ENCODE measurements at regions not wholly inside any gene's neighbourhood (a gene's known extent, or its start where the extent isn't known, plus 50 kb on each side); places are given as distances from the start of the nearest gene placed in this dataset.
A peak's percentile ranks its signal among the peaks of the same experiment; 100 is the strongest.
"Not testable (repeated sequence)": the region's sequence is repeated elsewhere in the genome, so short reads cannot be mapped to it uniquely, and the experiment has no call there.

- no peak for DNase-seq
Observed at GRCh38 chr5:62041156-62041756, 264.8 kb upstream of the KIF2A start.

- DNase-seq: no peak
Observed at GRCh38 chr5:62042007-62042406, 264.0 kb upstream of the KIF2A start.

DNA sequence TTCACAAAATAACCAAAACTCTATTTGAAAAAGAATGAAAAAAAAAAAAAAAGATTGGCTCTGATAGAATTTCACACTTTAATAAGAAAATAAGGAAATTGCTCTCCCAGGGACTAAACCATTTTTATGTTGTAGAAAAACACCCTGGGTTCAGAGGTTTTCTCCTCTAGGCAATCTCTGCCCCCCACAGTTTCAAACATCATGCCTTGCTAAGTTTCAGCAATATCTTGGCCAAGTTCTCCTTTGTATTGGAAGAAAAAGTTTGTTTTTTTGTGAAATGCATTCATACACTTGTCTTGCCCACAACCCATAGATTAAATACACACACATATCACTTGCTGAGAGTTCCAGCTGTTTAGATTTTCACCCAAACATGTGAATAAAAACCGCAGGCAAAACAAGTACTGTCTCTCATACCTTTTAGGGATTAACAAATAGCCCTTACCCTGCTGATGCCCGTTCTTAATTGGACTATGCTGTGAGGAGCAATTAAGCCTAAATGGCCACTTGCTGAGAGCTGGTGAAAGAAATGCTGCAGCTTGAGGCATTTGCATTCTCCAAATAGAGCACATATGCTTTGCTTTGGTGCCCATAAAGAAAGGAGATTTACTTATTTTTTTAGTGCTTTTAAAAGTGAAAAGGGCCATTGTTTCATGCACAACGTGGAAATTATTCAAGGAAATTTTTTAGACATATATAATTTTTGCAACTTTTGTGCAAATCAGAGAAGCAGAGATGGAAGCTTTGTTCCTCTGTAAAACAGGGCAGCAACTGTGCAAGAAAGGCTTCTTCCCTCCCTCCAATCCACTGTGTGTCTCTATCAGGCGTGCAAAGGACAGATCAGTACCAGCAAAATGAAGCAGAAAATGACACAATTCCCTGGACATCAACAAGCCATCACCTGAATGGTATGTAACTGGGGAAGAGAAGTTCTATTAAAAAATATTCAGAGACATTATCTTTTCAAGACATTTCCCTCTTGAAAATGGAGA is 262.4 kb upstream of the KIF2A start:
- DNase-seq: no peak

DNA sequence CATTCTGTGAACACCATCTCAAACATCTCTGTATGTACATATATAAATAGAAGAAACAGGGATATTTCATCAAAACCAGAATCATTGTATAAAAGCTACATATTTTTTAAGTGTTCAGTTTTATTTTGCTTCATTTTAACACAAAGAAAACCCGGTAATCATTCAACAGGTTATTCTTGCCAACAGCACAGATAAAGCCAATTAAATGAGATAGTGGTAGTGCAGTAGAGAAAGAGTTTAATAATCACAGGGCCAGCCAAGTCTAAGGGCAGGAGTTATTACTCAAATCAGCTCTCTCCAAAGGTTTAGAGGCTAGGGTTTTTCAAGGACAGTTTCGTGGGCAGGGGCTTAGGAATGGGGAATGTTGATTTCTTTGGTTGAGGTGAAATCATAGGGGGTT is 261.0 kb upstream of the KIF2A start:
- no peak for DNase-seq

GRCh38 chr5:62046191-62046590 is 259.8 kb upstream of the KIF2A start:
- no peak for DNase-seq

- no peak for DNase-seq
Observed at GRCh38 chr5:62051747-62052146, 254.3 kb upstream of the KIF2A start.

DNA sequence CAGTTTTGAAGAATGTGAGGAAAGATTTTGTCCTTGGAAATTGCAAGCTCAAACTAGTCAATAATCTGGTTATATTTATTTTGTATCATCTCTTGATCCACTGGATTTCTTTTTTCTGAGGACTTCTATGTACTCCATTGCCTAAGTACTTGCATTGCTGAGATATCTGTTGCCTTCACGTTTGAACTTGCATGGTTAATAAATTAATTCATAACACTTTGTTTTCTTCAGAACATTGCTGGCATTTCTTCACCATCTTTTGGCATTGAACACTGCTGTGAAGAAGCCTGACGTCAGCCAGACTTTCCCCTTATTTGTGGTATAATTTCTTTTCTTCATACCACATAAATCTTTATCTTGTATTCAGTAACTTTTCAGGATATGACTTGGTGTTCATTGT is 246.0 kb upstream of the KIF2A start:
- DNase-seq: no peak

- no peak for DNase-seq
Observed at GRCh38 chr5:62065050-62065449, 241.0 kb upstream of the KIF2A start.

DNA sequence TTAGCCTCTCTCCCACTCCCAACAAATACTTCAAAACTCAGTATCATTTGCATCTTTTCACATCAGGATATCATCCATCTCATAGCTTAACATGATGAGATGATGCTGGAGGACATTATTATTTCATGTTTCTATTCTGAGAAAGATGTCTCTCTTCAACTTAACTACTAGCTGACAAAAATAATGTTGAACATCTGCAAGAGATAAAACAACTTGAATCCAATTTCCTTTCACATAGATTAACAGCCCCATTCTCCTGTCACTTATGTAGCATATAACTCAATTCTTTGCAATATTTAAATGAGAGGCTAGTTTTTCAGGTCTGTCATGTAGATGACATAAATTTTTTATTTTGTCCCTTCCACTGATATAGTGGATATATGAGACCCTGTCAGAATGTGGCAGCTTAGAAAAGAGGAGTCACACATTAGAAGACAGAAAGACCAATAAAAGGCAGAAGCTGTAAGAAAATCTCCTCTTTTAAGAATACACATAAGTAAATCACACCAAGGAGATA is 239.2 kb upstream of the KIF2A start:
- DNase-seq: no peak

DNA sequence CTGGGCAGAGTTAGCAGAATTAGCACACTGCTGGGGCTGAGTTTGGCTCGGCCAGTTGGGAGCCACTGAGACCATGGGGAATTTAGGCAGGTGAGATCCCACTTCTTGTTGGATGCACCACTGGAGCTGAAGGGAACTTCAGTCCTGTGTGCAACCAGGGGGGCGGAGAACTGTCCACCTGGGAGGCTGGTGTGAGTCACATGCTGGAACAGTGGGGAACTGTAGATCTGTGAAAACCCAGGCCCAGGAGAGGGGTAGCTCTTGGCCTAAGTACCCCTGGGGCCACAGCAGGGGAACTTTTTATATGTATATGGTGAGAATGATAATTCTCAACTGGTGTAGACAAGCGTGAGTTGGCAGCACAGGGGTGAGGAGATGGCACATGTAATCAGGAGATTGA is 237.5 kb upstream of the KIF2A start:
- DNase-seq: no peak

GRCh38 chr5:62077387-62077786 is 228.6 kb upstream of the KIF2A start:
- no peak for DNase-seq

DNA sequence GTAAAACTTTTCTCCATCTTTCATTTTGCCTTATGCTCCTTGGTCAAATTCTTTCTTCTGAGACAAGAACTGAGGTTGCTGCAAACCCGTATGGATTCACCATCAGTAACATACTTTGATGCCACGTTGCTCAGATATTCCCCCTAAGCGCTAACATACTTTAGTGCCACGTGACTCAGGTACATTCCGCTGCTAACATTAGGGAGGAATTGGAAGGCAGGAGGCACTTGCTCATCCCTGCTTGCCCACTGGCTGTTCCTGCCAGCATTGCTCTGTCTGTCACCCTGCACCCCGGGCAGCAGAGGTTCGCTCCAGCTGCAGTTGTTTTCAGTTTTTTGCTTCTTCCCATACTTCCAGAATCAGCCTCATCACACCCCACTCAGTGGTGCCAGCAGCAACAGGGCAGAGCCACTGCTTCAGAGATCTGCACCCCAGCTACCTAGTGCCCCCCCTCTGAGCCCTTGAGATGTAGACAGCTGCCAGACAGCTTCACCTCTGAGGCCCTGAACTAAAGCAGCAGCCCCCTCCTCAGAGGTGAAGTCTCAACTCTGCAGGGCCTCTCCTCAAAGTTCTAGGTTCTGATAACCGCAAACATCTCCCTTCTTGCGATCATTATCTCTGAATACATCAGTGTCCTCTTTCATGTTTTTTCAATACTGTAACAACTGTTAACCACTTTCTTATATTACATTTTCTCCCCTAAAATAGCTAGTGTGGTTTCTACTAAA is 228.0 kb upstream of the KIF2A start:
- DNase-seq: no peak

GRCh38 chr5:62082370-62082801 is 223.6 kb upstream of the KIF2A start:
- no peak for DNase-seq

GRCh38 chr5:62083247-62083646 is 222.8 kb upstream of the KIF2A start:
- no peak for DNase-seq

DNA sequence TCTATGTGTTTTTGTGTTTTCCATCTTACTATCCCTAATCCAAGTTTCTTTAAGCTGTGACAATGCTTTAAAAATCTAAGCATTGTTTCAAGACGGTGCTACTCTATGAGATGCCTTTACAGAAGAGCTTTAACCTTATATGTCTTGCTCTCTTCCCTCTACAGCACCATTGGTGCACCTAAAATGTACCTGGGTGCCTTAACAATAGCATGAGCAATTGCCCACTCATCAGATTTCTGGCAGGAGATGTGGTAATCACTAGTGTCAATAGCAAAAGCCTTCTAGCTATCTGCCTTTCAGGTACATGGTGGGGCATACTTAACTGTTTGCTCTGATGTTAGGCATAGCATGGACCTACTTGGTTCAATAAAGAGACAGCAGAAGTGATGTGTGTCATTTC is 222.3 kb upstream of the KIF2A start:
- no peak for DNase-seq

- peak in 1 of 14 donors; percentile 4 for DNase-seq
Observed at GRCh38 chr5:62084391-62084790, 221.6 kb upstream of the KIF2A start.

DNA sequence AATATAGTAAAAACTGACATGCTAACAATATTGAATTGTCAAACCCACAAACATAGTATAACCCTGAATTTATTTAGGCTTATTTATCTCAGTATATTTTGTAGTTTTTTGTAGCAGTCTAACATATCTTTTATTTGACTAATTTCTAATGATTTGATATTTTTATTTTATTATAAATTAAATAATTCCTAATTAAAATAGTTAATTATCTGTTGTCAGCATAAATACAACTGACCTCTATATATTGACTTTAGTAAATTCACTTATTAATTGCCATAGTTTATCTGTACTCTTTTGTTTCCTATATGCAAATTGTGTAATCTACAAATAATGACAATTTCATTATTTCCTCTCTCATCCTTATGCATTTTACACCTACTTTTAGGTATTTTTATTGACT is 215.1 kb upstream of the KIF2A start:
- DNase-seq: no peak

- no peak for DNase-seq
Observed at GRCh38 chr5:62093411-62093810, 212.6 kb upstream of the KIF2A start.

- DNase-seq: peak in 5 of 14 donors; percentile 1 to 41 (median 12)
Observed at GRCh38 chr5:62093976-62094375, 212.0 kb upstream of the KIF2A start.

DNA sequence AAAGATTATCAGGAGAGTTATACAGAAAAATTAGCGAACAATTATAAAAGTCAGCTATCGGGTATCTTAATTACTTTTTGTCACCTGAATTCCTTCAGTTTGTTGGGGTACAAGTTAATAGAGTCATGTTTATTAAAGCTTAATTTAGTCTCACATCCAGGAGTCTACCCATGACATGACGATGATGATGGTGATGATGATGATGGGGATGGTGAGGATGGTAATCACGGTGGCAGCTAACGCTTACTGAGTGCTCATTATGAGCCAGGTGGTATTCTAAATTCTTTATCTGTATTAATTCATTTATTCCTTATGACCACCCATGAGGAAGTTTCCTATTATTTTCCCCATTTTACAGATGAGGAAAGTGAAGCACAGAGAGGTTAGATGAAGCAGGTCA is 208.6 kb upstream of the KIF2A start:
- no peak for DNase-seq

GRCh38 chr5:62100201-62100600 is 205.8 kb upstream of the KIF2A start:
- no peak for DNase-seq

GRCh38 chr5:62103863-62104262 is 202.1 kb upstream of the KIF2A start:
- not testable (repeated sequence) for DNase-seq

- no peak for DNase-seq
Observed at GRCh38 chr5:62111428-62111827, 194.6 kb upstream of the KIF2A start.

Data from C1 segment of cervical spinal cord (tissue), 14 donors.